ENCODE measurements at regions not wholly inside any gene's neighbourhood (a gene's known extent, or its start where the extent isn't known, plus 50 kb on each side); places are given as distances from the start of the nearest gene placed in this dataset.

- TF ChIP-seq CTCF (IDR thresholded peaks at IDR 0.05; ENCODE audit: insufficient read depth in 1 of 2, low read depth in 1 of 2, low read length in 1 of 2, severe bottlenecking in 1 of 2, unreplicated experiment in 1 of 2) = no peak
- H3K9me3 ChIP-seq = no peaks in the 10 kb centered on the region
- ChIA-PET CTCF (no interaction called here), POLR2A (no interaction called here)
- H3K4me3 Mint-ChIP-seq (ENCODE audit: unreplicated experiment) = no peak overlapping the region
- DNase-seq = no peak
- no peaks in the 10 kb centered on the region for H3K4me1 ChIP-seq
- no peaks in the 10 kb centered on the region for H3K27me3 Mint-ChIP-seq (ENCODE audit: insufficient read depth, unreplicated experiment)
- H3K36me3 ChIP-seq (ENCODE audit: control insufficient read depth, insufficient read depth, low read length) = no peaks in the 10 kb centered on the region
- no peak overlapping the region for H3K4me3 ChIP-seq (ENCODE audit: low read depth, low read length)
- H3K9me3 Mint-ChIP-seq (ENCODE audit: unreplicated experiment) = no peaks in the 10 kb centered on the region
- no peaks in the 10 kb centered on the region for H3K36me3 Mint-ChIP-seq (ENCODE audit: insufficient read depth, unreplicated experiment)
- H3K4me1 Mint-ChIP-seq (ENCODE audit: low read depth, unreplicated experiment) = no peaks in the 10 kb centered on the region
- no peak overlapping the region for H3K27ac Mint-ChIP-seq (ENCODE audit: unreplicated experiment)
- BruUV-seq (replicated peaks) = no TSS peak
- H3K27me3 ChIP-seq (replicated peaks; ENCODE audit: control insufficient read depth, insufficient read depth, low read length) = no peaks in the 10 kb centered on the region
- intact Hi-C loops (cut with micrococcal nuclease; ENCODE audit: unreplicated experiment) = no loop called here
These were observed 148.6 kb downstream of the SLITRK6 start for GRCh38 chr13:85650613-85651012.

GRCh38 chr13:85640727-85641126, 158.5 kb downstream of the SLITRK6 start:
- TF ChIP-seq CTCF (IDR thresholded peaks at IDR 0.05; ENCODE audit: insufficient read depth in 1 of 2, low read depth in 1 of 2, low read length in 1 of 2, severe bottlenecking in 1 of 2, unreplicated experiment in 1 of 2) = no peak
- intact Hi-C loops (cut with micrococcal nuclease; ENCODE audit: unreplicated experiment) = no loop called here
- Histone ChIP-seq H3K27me3 (replicated peaks; ENCODE audit: control insufficient read depth, insufficient read depth, low read length) (no peaks in the 10 kb centered on the region), H3K36me3 (ENCODE audit: control insufficient read depth, insufficient read depth, low read length) (no peaks in the 10 kb centered on the region), H3K9me3 (no peaks in the 10 kb centered on the region), H3K4me3 (ENCODE audit: low read depth, low read length) (no peak overlapping the region), H3K4me1 (no peaks in the 10 kb centered on the region)
- H3K36me3 Mint-ChIP-seq (ENCODE audit: insufficient read depth, unreplicated experiment) = no peaks in the 10 kb centered on the region
- CTCF ChIA-PET = no interaction called here
- no peaks in the 10 kb centered on the region for H3K4me1 Mint-ChIP-seq (ENCODE audit: low read depth, unreplicated experiment)
- no peak overlapping the region for H3K27ac Mint-ChIP-seq (ENCODE audit: unreplicated experiment)
- no peaks in the 10 kb centered on the region for H3K27me3 Mint-ChIP-seq (ENCODE audit: insufficient read depth, unreplicated experiment)
- POLR2A ChIA-PET = no interaction called here
- no peak overlapping the region for H3K4me3 Mint-ChIP-seq (ENCODE audit: unreplicated experiment)
- peaks cover 19% of the 10 kb centered on the region for H3K9me3 Mint-ChIP-seq (ENCODE audit: unreplicated experiment)
- DNase-seq = no peak
- BruUV-seq (replicated peaks) = no TSS peak

GRCh38 chr13:85638815-85639393, 160.3 kb downstream of the SLITRK6 start:
- no peak overlapping the region for H3K4me3 Mint-ChIP-seq (ENCODE audit: unreplicated experiment)
- H3K36me3 Mint-ChIP-seq (ENCODE audit: insufficient read depth, unreplicated experiment) = no peaks in the 10 kb centered on the region
- Histone ChIP-seq H3K36me3 (ENCODE audit: control insufficient read depth, insufficient read depth, low read length) (no peaks in the 10 kb centered on the region), H3K9me3 (no peaks in the 10 kb centered on the region), H3K4me1 (no peaks in the 10 kb centered on the region), H3K27me3 (replicated peaks; ENCODE audit: control insufficient read depth, insufficient read depth, low read length) (no peaks in the 10 kb centered on the region), H3K4me3 (ENCODE audit: low read depth, low read length) (no peak overlapping the region)
- TF ChIP-seq CTCF (IDR thresholded peaks at IDR 0.05; ENCODE audit: insufficient read depth in 1 of 2, low read depth in 1 of 2, low read length in 1 of 2, severe bottlenecking in 1 of 2, unreplicated experiment in 1 of 2) = no peak
- no TSS peak for BruUV-seq (replicated peaks)
- peaks cover 19% of the 10 kb centered on the region for H3K9me3 Mint-ChIP-seq (ENCODE audit: unreplicated experiment)
- no peak for DNase-seq
- ChIA-PET CTCF (no interaction called here), POLR2A (no interaction called here)
- H3K27me3 Mint-ChIP-seq (ENCODE audit: insufficient read depth, unreplicated experiment) = no peaks in the 10 kb centered on the region
- no peaks in the 10 kb centered on the region for H3K4me1 Mint-ChIP-seq (ENCODE audit: low read depth, unreplicated experiment)
- intact Hi-C loops (cut with micrococcal nuclease; ENCODE audit: unreplicated experiment) = no loop called here
- H3K27ac Mint-ChIP-seq (ENCODE audit: unreplicated experiment) = no peak overlapping the region

Measured in Caco-2 (cell line).